Upper lobe of left lung (tissue), 6 donors: ENCODE measurements at regions not wholly inside any gene's neighbourhood (a gene's known extent, or its start where the extent isn't known, plus 50 kb on each side); places are given as distances from the start of the nearest gene placed in this dataset.
A peak's percentile ranks its signal among the peaks of the same experiment; 100 is the strongest.

Experiments
- ATAC-seq, 2 donors: fragments of 200-7000 bp; cut with Tn5 transposase; one replicate each; pipeline ENCODE4 v1.9.1; 2022; ENCODE audit warnings: mild to moderate bottlenecking in 2 of 2, moderate library complexity in 2 of 2; ENCODE audit not compliant: low FRiP score in 2 of 2
- DNase-seq, 2 donors: peaks; one replicate each; pipeline ENCODE4 v3.0.0-alpha.2; 2019 to 2020
- H3K27ac ChIP-seq, 4 donors: fragments of 200-600 bp; sonication (generic); one replicate each; pipeline ENCODE4 v1.5.1; 2016 to 2019
- H3K27me3 ChIP-seq, 4 donors: fragments of 200-600 bp; sonication (generic); one replicate each; pipeline ENCODE4 v1.5.1; 2017 to 2019
- H3K36me3 ChIP-seq, 4 donors: fragments of 200-600 bp; sonication (generic); one replicate each; pipeline ENCODE4 v1.5.1; 2016 to 2019
- H3K4me1 ChIP-seq, 4 donors: fragments of 200-600 bp; sonication (generic); one replicate each; pipeline ENCODE4 v1.5.1; 2018 to 2019
- H3K4me3 ChIP-seq, 4 donors: fragments of 200-600 bp; sonication (generic); one replicate each; pipeline ENCODE4 v1.5.1; 2017 to 2019; ENCODE audit warnings: mild to moderate bottlenecking in 2 of 4, moderate library complexity in 1 of 4
- H3K9me3 ChIP-seq, 4 donors: fragments of 200-600 bp; sonication (generic); one replicate each; pipeline ENCODE4 v1.5.1; 2018 to 2019
- CTCF ChIP-seq, 6 experiments: fragments of 450-650 bp in 4 of 6; fragments of 200-600 bp in 2 of 6; sonication (generic) in 2 of 6; IDR thresholded peaks; one replicate each; pipeline ENCODE4 v1.5.1; 2016 to 2019; ENCODE audit warnings: antibody characterized with exemption in 6 of 6
- EP300 ChIP-seq, 4 donors: sonication (generic); formaldehyde crosslinking; IDR thresholded peaks; one replicate each; pipeline ENCODE4 v1.5.1; 2017; ENCODE audit warnings: antibody characterized with exemption in 4 of 4, control low read depth in 2 of 4
- POLR2A ChIP-seq, 4 donors: fragments of 450-650 bp; IDR thresholded peaks; one replicate each; pipeline ENCODE4 v1.5.1; 2016 to 2017; ENCODE audit warnings: antibody characterized with exemption in 4 of 4, mild to moderate bottlenecking in 2 of 4
- POLR2AphosphoS5 ChIP-seq, 2 donors: sonication (generic); formaldehyde crosslinking; IDR thresholded peaks; one replicate each; pipeline ENCODE4 v1.5.1; 2017; ENCODE audit warnings: antibody characterized with exemption in 2 of 2
- WGBS, 2 donors: methylation state at CpG; one replicate each; pipeline ENCODE4 v1.1.5; 2017 to 2018; 5-methylcytosine and 5-hydroxymethylcytosine counted together
- donor health status: DM: no; HTN: no; CAD: no; lungs with moderate emphysema.
- donor health status: DM: no; HTN: yes; CAD: no; lungs with severe emphysema.

GRCh38 chr5:119913425-119913824 lies 284.1 kb downstream of the FAM170A start:
- TF ChIP-seq EP300 (IDR thresholded peaks at IDR 0.05): no peak
- TF ChIP-seq POLR2A (IDR thresholded peaks at IDR 0.05): no peak
- TF ChIP-seq CTCF (IDR thresholded peaks at IDR 0.05): no peak
- no peak for TF ChIP-seq POLR2AphosphoS5 (IDR thresholded peaks at IDR 0.05)
- Histone ChIP-seq H3K27ac (no peak overlapping the region), H3K9me3 (no peaks in the 10 kb centered on the region), H3K4me1 (no peaks in the 10 kb centered on the region), H3K36me3 (no peaks in the 10 kb centered on the region), H3K4me3 (no peak overlapping the region), H3K27me3 (no peaks in the 10 kb centered on the region)
- DNase-seq: no peak
- 44 to 51% methylated on average over 3 of the region's 3 CpGs for WGBS, 2 donors
- no peak for ATAC-seq

GRCh38 chr5:119919279-119919678 lies 289.9 kb downstream of the FAM170A start:
- H3K27me3 ChIP-seq: no peaks in the 10 kb centered on the region
- no peak overlapping the region for H3K27ac ChIP-seq
- no peaks in the 10 kb centered on the region for H3K4me1 ChIP-seq
- no peaks in the 10 kb centered on the region for H3K9me3 ChIP-seq
- DNase-seq (no peak), ATAC-seq (no peak)
- WGBS, 2 donors: 82 to 89% methylated on average over 1 of the region's 1 CpG
- H3K36me3 ChIP-seq: no peaks in the 10 kb centered on the region
- no peak overlapping the region for H3K4me3 ChIP-seq
- no peak for TF ChIP-seq CTCF (IDR thresholded peaks at IDR 0.05)
- TF ChIP-seq POLR2AphosphoS5 (IDR thresholded peaks at IDR 0.05): no peak
- TF ChIP-seq POLR2A (IDR thresholded peaks at IDR 0.05): no peak
- no peak for TF ChIP-seq EP300 (IDR thresholded peaks at IDR 0.05)

- no peak for DNase-seq
- H3K27me3 ChIP-seq: no peaks in the 10 kb centered on the region
- 100% methylated on average over 1 of the region's 1 CpG for WGBS, 2 donors
- TF ChIP-seq POLR2A (IDR thresholded peaks at IDR 0.05): no peak
- no peak for TF ChIP-seq EP300 (IDR thresholded peaks at IDR 0.05)
- TF ChIP-seq POLR2AphosphoS5 (IDR thresholded peaks at IDR 0.05): no peak
- no peak for TF ChIP-seq CTCF (IDR thresholded peaks at IDR 0.05)
- no peak for ATAC-seq
- no peaks in the 10 kb centered on the region for H3K4me1 ChIP-seq
- no peaks in the 10 kb centered on the region for H3K36me3 ChIP-seq
- no peaks in the 10 kb centered on the region for H3K9me3 ChIP-seq
- H3K27ac ChIP-seq: no peak overlapping the region
- no peak overlapping the region for H3K4me3 ChIP-seq
Observed at GRCh38 chr5:119926301-119926700, 296.9 kb downstream of the FAM170A start.

- ATAC-seq (peak in 1 of 2 donors; percentile 19), DNase-seq (no peak)
- no peak for TF ChIP-seq POLR2AphosphoS5 (IDR thresholded peaks at IDR 0.05)
- TF ChIP-seq EP300 (IDR thresholded peaks at IDR 0.05): no peak
- no peak for TF ChIP-seq POLR2A (IDR thresholded peaks at IDR 0.05)
- no peak for TF ChIP-seq CTCF (IDR thresholded peaks at IDR 0.05)
- Histone ChIP-seq H3K36me3 (no peaks in the 10 kb centered on the region), H3K27ac (no peak overlapping the region), H3K9me3 (no peaks in the 10 kb centered on the region), H3K27me3 (no peaks in the 10 kb centered on the region), H3K4me3 (no peak overlapping the region), H3K4me1 (no peaks in the 10 kb centered on the region)
Observed at GRCh38 chr5:119928974-119929373, 299.6 kb downstream of the FAM170A start.

- no peaks in the 10 kb centered on the region for H3K36me3 ChIP-seq
- H3K9me3 ChIP-seq: no peaks in the 10 kb centered on the region
- DNase-seq: no peak
- TF ChIP-seq POLR2AphosphoS5 (IDR thresholded peaks at IDR 0.05) (no peak), CTCF (IDR thresholded peaks at IDR 0.05) (no peak), POLR2A (IDR thresholded peaks at IDR 0.05) (no peak), EP300 (IDR thresholded peaks at IDR 0.05) (no peak)
- H3K27me3 ChIP-seq: no peaks in the 10 kb centered on the region
- H3K4me3 ChIP-seq: no peak overlapping the region
- no peaks in the 10 kb centered on the region for H3K4me1 ChIP-seq
- no peak overlapping the region for H3K27ac ChIP-seq
- WGBS, 2 donors: 66 to 71% methylated on average over 4 of the region's 4 CpGs
- ATAC-seq: no peak
Observed at GRCh38 chr5:119930490-119930889, 301.1 kb downstream of the FAM170A start.
